ENCODE measurements at regions not wholly inside any gene's neighbourhood (a gene's known extent, or its start where the extent isn't known, plus 50 kb on each side); places are given as distances from the start of the nearest gene placed in this dataset.

DNA sequence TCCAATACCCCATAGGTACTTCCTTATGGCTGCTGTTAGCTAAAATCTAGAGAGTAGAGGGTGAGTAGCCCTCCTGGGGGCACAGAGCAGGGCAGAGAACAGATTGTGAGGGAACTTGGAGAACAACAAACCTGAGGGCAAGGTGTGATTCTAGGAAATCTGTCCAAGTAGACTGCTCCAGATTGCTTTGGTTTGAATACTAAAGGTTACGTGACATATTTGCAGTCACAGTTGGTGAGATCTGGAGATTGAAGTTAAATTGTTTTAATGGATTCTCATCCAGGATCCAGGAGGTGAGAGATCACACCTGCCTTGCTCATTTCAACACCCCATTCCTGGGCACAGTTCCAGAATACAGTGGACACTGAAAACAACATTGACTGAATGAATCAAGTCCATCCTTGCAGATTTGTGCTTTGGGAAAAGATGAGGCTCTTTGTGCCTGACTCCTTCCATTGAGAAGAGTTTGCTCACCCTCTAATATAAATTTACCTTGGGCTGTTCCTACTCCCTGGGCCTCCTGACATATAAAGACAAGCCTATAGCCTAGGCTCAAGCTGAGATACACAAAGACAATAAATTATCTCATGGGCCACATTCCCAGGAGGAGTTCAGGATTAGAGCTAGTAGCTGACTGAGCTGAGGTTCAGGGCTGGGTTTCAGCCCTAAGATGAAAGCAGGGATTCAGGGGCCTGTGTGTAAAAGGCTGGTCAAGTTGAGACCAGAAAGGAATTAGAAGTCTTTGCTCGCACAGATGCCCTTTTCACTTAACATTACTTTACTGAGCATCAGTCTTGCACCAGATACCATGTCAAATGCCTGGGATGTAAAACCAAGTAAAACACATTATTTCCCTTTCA lies 400.9 kb upstream of the MCTP2 start:
- DNase-seq (ENCODE audit: low read depth in 3 of 3, low spot score in 2 of 3) = no peak

DNA sequence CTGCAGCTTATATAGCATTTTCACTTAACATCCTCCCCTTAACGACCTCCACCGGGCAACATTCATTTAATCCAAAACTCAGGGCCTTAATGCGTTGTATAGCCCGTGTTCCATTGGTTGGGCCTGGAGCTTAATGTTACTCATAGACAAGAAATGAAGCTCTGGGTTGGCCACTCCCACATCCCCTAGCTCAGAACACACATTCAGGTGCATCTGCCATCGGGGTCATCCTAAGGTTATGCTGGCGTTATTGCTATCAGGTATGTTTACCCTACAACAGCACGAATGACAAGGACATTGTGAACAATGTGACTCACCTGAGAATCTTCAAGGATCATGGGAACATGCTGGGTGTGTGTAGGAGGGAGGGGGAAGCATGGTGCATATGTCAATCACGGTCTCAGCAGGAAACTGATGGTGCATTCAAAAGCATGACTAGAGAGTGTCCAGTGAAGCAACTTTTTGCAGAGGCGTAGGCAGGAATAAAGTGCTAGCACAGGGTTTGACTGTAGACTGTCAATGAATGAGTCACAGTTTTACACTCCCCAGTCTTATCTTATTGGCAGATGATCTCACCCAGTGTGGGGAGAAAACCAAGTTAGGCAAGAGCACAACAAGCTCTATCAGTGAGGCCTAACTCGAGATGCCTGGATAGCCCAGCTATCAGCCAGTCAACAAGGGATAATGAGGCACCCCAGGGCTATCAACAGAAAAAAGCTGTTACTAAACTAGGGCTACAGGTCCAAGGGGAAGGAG lies 402.1 kb upstream of the MCTP2 start:
- no peak for DNase-seq (ENCODE audit: low read depth in 3 of 3, low spot score in 2 of 3)

DNA sequence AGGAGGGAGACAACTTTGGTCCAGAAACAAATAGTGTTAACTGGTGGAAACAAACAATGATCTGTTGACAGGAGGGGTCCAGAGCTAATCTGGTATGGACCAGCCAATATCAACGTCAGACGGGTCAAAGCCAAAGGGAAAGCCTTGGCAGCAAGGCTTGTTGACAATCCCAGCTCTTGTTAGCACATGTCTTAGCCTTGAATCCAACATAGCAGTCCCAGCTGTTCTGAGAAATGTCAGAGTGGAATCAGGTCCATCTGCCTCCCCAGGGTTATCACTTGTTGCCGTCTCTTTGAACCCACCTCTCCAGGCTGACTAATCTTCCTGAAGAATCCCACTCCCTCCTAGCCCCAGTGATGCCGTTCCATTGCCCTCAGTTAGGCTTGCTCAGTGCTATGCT lies 404.6 kb upstream of the MCTP2 start:
- DNase-seq (ENCODE audit: low read depth in 3 of 3, low spot score in 2 of 3) = no peak

DNA sequence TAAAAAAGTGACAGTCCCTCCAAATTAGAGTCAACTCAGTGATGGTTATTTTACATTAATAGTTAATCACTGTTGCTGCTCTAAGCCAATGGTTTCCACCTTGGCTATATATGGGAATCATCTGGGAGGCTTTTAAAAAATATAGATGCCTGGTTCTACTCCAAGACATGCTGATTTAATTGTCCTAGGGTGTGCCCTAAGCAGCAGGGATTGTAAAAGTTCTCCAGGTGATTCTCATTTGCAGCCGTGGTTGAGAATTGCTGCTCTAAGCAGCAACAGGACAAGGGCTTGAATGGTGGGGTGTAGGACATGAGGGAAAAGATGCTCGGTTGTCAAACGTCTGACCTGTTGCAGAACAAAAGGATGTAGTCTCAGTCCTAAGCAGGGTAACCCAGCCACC lies 405.1 kb upstream of the MCTP2 start:
- no peak for DNase-seq (ENCODE audit: low read depth in 3 of 3, low spot score in 2 of 3)

DNA sequence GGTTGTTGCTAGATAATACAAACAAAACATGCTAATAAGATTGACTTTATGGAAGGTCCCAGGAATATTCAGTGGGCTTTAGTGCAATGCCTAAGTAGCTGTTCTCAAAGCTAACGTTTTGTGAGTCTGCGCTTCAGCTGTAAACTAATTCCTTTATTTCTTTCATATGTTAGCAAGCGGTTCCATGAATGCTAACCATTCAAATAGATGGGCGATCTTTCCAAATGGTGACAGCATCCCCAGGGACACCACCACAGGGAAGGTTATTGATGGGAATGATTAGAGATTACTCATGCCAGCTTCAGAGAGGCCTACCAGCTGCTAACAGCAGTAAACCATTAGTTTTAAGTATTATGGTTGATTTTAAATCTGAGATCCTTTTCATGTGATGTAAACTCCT lies 405.7 kb upstream of the MCTP2 start:
- DNase-seq (ENCODE audit: low read depth in 3 of 3, low spot score in 2 of 3) = no peak

DNA sequence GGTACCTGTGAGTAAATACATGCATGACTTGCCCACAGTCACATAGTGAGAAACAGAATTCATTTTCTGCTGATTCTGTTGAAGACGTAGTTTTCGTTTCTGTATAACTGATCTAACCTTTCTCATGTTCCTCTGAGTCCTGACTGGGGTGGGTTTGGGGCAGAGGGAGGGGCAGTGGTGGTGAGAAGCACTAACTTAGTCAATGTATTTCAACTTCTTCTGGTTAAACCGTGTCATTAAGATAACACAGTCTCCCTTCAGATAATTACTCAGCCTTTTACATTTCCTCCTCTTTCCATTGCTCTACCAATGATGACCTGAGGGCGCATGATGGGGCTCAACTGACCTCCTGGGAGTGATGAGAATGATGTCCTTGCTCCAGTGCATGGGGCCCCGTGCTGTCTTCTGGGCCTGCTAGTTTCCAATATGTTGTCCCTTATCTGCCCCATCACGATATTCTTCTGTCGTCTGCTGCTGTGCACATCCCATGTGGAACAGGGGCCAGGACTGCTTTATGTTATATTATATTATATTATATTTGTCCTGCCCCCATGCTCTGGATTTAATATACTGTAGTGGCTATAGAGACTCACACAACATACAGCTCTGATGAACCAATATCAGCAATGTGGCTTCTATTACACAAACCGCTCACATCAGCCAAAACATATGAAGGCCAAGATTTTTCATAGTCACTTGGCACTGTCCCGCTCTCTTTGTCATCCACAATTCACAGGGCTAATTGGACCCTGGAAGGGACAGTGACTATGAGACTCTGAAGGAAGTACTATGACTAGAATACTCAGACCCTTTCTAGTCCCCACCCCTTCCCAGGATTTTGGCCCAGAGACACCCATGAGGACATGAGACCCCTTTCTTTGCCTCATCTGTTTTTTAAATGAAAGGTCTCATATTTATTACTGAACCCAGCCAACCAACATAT lies 407.1 kb upstream of the MCTP2 start:
- no peak for DNase-seq (ENCODE audit: low read depth in 3 of 3, low spot score in 2 of 3)

DNA sequence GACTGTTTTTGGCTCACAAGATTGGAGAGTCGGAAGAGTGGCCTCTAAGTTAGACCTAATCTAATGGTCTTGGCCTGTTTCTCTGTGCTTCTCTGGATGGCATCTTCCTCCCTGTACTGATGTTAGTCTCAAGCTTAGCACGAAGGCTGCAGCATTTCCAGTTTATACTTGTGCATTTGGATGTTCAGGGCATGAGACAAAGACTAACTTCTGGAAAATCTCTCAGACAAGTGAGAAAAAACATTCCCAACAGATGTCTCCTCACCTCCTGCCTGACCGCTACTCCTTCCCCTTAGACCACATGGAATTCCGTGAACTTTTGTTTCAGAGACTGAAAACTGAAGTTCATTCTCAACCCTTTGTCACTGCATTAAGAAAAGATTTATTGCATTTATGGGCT lies 410.8 kb upstream of the MCTP2 start:
- no peak for DNase-seq (ENCODE audit: low read depth in 3 of 3, low spot score in 2 of 3)

DNA sequence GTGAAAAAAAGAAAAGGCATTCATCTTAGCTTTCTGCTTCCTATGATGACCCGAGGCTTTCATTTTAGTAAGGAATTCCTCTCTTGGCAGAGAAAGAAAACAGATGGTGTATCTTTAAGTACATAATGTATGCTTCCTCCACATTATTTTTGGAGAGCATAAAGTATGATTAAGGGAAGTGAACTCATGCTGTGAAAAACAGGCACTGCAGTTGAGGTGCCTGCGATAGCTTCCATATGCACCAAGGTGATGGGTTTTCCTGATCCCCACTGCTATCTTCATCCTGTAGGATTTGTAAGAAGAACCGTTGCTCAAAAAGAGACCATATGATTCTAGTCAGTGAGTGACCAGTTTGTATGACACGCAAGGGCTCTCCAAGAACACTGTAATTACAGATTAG lies 411.5 kb upstream of the MCTP2 start:
- no peak for DNase-seq (ENCODE audit: low read depth in 3 of 3, low spot score in 2 of 3)

DNA sequence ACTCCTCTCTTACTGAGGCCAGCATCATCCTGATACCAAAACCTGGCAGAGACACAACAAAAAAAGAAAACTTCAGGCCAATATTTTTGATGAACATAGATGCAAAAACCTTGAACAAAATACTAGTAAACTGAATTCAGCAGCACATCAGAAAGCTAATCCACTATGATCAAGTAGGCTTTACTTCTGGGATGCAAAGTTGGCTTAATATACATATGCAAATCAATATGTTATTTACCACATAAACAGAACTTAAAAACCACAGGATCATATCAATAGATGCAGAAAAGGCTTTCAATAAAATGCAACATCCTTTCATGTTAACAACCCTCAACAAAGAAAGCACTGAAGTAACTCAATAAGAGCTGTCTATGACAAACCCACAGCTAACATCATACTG lies 414.5 kb upstream of the MCTP2 start:
- DNase-seq (ENCODE audit: low read depth in 3 of 3, low spot score in 2 of 3) = no peak

DNA sequence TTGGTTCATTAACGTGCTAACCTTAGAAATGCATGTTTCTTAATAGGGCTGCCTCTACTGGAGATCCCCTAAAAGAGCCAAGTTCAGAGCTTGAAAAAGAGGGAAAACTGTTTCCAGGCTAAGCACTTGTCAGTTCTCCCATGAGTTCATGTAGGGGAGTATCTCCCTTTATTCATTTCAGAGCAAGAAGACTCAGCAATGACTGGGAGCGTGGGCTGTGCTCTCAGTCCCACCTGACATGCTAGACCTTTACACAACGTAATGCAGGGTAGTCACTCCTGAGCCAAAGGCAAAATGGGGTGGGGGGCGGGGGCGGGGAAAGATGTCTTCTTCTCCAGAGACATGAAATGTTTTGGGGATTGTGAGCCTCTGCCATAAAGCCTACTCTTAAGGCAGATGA lies 420.1 kb upstream of the MCTP2 start:
- no peak for DNase-seq (ENCODE audit: low read depth in 3 of 3, low spot score in 2 of 3)

DNA sequence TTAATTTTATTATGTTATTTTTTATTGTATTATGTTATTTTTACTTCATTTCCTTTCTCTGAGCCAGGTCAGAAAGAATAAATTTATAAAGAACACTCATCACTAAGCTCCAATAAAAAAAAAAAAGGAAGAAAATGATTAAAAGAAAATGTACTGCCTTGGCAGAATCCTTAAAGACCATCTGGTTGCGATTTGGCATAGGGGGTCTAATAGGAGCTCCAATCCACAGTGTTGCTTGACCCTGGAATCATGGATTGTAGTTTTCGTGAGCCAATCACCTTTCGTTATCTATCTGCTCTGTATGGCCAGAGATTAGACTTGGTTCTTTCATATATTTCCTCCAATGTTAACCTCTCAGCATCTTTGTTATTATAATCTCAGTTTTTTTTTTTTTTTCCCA lies 421.8 kb upstream of the MCTP2 start:
- DNase-seq (ENCODE audit: low read depth in 3 of 3, low spot score in 2 of 3) = no peak

DNA sequence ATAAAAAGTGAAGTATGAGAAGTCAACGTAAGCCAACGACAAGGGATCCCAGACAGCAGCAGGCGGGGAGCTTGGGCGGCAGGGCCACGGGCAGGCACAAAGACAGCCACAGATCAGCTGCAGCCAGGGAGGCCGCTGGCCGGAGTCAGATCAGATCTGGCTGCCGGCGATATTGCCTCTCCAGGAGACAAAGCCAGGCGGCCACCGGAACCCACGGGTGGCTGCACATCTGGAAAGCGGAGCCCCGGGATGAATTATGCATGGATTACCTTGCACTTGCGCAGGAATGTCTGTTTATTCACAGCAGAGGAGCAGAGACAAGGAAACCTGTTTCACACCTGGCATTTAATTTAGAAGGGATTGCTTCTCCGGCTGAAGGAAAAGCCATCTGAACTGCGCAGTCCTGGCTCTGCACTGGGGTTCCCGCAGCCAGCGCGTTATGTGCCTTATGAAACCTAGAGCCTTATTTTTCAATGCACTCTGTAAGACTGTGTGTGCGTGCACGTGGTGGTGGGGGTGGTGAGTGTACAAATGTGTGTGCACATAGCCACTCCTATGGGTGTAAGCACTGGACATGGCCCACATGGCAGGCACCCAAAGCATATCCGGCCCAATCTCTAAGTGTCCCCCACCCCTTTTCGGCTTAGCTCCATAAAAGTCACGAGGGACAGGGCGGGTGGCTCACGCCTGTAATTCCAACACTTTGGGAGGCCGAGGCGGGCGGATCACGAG lies 427.8 kb upstream of the MCTP2 start:
- DNase-seq (ENCODE audit: low read depth in 3 of 3, low spot score in 2 of 3) = peak; percentile 12 to 64 (median 19)

DNA sequence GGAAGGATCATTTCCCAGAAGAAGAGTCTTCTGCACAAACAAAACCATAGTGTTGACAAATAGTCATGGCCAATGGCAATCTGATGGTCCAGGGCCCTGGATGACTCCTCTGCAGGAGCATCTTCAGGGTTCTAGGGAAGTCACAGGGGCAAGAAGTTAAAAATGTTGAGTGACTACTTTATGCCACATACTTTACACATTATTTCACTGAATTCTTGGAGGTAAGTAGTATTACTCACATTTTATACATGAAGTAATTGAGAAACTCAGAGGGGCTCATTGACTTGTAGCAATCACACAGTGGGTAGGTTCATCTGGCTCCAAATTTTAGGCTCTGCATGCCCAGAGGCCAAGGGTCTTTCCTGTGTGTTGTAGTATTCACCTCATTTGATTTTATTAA lies 430.2 kb upstream of the MCTP2 start:
- DNase-seq (ENCODE audit: low read depth in 3 of 3, low spot score in 2 of 3) = no peak

DNA sequence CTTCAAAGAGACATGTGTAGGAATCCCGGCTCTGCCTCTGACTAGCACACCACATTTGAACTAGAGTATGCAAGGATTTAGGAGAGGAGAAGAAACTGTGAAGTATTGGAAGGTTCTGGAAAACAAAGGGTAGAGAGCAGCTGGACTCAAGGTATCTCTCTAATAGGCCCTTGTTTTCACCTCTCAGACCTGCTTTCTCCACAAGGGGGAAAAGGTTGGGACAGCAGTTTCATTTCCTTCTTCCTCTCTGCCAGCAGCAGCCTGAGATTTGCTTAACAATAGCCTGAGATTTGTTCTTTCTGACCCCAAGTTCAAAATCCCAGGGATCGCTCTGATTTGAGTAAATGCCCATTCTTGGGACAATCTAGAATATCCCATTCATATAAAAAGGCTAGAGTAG lies 430.6 kb upstream of the MCTP2 start:
- DNase-seq (ENCODE audit: low read depth in 3 of 3, low spot score in 2 of 3) = no peak

DNA sequence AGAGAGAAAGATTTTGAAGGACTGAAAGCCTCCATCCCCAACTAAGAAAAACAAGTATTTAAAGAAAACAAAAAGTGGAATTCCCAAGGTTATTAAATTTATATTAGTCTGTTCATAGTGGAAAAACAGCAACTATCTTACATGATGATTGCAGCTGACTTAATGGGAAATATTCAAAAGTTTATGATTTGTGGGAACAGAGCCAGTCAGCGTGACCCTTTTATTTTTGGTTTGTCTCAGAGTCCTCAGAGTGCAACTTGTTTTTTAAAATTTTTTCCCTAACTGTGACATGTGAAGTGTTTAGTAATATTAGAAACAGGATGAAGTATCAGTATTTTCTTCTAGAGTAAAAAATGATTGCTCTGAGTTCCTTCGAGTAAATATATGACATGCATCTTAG lies 441.9 kb upstream of the MCTP2 start:
- DNase-seq (ENCODE audit: low read depth in 3 of 3, low spot score in 2 of 3) = no peak

DNA sequence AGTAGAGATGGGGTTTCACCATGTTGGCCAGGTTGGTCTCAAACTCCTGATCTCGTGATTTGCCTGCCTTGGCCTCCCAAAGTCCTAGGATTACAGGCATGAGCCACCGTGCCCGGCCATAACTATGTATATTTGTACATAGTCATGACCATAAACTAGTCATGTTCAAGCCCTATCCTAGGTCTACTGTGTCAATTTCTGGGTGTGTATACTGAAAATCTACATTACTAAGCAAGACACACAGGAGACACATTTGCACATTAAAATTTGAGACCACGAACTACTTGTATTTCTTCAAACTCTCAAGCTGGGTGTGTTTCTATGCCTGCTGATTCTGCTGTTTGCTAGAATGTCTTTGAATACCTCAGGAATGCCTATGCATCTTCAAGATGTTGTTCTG lies 451.3 kb upstream of the MCTP2 start:
- no peak for DNase-seq (ENCODE audit: low read depth in 3 of 3, low spot score in 2 of 3)

DNA sequence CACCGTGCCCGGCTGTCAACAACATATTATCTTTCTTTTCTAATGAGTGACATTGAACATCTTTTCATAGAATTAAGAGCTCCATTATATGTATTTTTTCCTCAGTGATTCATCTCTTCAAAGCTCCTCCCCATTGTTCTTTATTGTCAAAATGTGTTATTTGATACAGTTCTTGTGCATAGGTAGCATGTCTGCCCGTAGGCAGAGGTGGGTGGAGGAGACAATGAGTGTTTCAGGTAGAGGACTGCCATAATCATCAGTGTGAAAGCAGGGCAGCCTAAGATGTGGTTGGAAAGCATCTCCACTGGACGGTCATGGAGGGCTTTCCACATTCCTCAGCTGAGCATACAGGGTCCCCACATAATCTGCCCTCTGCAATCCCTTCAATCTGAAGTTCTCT lies 452.0 kb upstream of the MCTP2 start:
- DNase-seq (ENCODE audit: low read depth in 3 of 3, low spot score in 2 of 3) = no peak

DNA sequence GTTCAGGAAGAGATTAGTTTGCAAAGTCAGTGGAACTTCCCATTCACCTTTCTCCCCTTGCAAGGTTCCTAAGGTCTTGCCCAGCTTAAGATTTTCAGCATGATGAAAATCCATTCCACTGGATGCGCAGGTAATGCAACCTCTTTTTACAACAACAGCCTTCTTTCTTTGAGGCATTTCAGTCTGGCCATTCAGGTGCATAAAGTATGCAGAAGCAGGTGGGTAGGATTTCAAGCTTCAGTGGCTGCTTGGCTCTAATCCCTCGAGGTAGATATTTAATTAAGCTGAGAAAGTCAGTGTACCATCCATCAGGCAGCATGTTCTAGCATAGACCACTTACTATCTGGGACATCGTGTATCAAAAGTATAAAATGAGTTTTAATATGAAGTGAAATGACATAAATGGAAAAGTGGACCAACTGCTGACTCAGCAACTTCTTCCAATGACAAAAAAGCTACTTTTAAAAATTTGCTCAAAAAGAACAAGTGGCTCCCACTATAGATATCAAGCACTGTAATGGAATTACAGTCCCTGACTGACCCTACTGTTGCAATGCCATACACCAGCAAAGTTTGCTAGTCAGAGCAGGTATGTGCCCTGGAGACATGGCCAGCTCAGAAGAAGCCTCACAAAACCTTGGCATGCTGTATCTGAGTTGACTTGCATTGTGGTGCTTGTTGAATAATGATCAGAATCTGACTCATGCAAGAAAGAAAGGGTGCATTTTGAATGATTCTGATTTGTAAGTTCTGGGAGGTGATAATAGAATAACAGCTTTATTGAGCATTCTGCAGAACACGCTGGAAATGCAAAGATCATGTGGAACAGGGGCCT lies 459.9 kb upstream of the MCTP2 start:
- peak in 1 of 3 donors; percentile 10 for DNase-seq (ENCODE audit: low read depth in 3 of 3, low spot score in 2 of 3)

DNA sequence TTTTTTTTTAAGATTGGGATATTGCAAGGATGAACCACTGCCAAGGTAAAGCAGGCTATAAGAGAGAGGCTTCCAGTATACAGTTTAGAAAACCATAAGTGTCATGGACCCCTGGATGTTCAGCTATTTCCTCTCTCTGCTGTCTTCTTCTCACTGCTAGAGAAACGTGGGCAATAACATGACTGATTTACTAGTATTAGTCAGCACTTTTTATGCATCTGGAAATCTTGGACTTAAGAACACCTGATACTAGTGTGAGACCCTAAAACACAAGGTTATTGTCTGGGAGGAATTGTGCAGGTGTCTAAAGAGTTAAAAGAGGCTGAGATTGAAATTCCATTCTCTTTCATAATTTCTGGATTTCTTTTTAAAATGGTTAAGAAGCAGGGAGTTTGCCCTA lies 460.6 kb upstream of the MCTP2 start:
- DNase-seq (ENCODE audit: low read depth in 3 of 3, low spot score in 2 of 3) = no peak

DNA sequence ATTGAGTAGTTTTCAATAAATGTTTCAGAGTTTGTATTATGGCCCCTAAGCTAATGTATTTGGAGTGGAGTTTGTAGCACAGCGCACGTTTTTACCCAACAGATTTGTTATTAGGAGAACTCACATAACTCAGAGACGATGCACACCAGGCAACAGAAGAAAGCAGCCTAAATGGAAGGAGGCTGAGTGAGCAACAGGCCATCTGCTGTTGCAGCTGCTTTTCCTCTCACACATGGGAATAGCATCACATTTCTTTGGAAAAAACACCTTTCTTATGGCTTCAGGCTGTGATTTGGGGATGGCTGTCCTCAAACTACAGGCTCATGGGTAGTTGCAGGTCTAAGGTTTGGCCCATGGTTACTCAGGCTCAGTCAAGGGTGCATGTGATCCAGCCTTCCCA lies 469.3 kb upstream of the MCTP2 start:
- DNase-seq (ENCODE audit: low read depth in 3 of 3, low spot score in 2 of 3) = no peak
